ENCODE measurements at regions not wholly inside any gene's neighbourhood (a gene's known extent, or its start where the extent isn't known, plus 50 kb on each side); places are given as distances from the start of the nearest gene placed in this dataset.

DNA sequence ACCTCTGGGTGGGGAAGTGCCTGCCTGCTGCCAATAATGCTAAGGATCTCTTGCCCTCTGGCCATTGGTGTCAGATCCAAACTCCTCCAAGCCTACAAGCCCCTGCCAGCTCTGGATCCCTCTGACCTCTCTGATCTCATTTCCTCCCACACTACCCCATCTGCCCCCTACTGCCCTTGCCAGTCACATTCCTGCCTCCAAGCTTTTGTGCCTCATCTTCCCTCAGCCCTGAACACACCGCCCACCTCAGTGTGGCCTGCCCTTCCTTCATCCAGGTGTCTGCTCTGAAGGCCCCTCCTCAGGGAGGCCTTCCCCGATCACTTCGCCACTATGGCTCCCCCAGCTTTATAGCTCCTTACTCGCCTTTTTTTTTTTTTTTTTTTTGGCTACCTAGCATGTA lies 161.0 kb upstream of the GLI2 start:
- DNase-seq = no peak

GRCh38 chr2:120575966-120576365 lies 159.7 kb upstream of the GLI2 start:
- DNase-seq = no peak

DNA sequence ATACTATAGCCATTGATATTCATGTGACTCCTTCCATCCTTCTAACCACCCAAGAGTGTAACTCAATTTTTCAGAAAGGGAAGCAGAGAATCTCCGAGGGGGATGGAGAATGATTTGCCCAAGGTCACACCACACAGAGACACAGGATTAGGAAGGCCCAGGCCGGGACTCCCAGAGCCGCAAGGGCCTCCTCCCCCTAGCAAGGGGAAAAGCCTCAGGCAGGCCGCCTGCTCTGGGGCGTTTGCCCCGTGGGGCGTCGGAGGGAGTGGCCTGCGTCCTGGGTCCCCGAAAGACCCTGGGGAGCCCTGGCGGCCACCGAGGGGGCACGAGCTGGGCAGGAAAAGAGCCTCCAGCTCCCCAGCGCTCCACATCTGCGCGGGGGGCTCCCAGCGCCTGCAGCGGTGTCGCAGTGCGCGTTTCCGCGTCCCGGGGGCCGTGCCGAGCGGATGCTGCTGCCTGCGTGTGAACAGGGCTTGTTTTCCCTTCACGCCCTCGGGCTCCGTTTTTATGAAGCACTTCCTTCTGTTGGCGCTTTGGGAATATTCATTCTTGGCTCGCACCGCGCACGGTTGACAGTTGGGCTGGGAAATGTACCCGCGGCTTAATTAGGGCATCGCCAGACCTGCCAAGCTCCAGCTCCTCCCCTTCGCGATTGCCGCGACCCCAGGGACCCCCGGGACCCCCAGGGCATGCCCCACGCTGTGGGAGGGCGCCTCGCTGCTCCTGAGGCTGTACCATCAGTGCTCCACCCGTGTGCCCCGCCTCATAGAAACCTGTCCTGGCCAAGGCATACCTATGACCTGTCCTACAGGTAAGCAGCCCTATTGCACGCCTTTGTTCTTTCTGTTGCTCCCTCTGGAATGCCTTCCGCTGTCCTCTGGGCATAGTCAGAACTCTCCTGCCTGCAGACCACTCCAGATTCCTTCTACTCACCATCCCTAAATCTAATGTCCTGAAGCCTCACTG lies 158.9 kb upstream of the GLI2 start:
- DNase-seq = peak; percentile 87

GRCh38 chr2:120577721-120578295 lies 157.9 kb upstream of the GLI2 start:
- DNase-seq = no peak

DNA sequence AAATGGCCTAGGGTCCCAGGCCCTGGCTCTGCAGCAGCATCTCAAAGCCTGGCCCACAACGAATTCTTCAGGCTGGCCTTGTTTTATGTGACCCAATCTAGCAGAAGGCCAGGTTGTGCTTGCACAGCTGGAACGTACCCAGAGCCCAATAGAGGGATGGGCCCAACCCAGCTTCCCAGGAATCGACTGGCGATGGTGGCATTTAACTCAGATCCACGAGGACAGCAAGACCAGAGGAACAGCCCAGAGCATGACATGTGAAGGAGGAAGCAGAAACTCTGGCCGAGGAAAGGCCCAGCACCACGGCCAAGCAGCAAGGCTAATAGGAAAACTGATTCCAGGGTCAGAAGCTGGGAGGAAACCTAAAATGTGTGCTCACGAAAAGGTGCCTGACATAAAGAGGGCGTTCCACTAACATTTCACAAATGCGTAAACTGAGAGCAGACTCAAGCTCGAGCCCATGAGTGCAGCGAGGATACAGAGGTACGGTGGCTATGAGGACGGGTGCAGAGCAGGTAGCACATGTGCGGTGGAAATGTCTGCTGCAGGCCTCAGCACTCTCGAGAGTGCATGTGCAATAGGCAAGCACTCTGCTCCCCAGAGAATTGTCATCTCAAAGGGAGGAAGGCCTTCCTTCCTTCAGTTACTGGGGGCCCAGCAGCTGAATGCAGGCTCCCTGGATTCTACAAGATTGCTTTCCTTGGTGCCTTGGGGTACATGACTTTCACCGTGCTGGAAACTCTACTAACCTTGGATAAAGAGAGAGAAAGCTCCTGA lies 156.9 kb upstream of the GLI2 start:
- no peak for DNase-seq

DNA sequence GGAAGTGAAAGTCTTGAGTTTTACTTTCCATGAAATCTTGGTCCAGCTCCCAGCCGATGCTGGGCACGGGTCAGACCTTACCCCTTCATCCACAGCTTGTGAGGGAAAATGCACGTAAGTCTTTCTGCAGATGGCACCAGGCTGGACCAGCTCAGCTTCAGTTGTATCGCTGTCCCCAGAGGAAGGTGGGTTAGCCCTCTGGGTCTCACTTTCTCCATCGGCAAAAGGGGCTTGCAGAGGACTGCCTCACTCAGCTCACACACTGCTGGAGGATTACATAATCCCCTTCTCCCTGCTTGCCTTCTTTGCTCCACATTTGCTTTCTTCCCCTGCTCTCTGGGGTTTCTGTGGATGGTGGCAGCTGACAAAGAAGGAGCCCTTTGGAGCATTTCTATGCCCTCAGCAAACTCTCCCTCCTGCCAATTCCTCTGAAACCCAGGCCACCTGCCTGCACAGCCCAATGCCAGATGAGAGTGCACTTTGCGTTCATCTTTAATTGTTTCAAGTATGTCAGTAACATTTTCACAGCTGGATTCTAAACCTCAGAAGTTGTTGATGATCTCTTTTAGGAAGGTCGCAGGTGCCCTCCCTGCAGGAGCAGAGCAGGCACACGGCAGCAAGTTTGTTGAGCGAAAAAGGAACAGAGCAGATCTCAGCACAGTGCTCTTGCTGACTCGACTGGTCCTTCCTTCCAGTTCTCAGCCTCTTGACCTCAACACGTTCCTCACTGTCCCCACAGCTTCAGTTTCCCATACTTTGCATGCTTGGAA lies 155.6 kb upstream of the GLI2 start:
- no peak for DNase-seq

DNA sequence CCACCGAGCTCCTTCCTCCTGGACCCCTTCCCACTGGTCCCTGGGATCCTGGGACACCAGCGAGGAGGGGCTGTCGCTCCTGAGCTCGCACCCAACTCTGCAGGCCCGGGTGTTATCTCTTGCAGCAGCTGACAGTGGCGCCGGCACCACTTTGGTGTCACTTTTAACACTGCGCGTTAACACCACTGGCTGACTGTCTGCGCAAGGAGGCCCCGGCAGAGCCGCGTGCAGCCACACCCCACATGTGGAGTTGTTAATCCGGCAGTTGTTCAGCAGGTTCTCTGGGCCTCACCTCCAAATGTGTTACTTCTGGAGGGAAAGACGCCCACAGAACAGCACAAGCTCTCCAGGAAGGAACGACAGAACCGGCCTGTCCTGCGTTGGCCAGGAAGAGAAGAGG lies 155.0 kb upstream of the GLI2 start:
- DNase-seq = no peak

GRCh38 chr2:120583121-120583520 lies 152.5 kb upstream of the GLI2 start:
- no peak for DNase-seq

DNA sequence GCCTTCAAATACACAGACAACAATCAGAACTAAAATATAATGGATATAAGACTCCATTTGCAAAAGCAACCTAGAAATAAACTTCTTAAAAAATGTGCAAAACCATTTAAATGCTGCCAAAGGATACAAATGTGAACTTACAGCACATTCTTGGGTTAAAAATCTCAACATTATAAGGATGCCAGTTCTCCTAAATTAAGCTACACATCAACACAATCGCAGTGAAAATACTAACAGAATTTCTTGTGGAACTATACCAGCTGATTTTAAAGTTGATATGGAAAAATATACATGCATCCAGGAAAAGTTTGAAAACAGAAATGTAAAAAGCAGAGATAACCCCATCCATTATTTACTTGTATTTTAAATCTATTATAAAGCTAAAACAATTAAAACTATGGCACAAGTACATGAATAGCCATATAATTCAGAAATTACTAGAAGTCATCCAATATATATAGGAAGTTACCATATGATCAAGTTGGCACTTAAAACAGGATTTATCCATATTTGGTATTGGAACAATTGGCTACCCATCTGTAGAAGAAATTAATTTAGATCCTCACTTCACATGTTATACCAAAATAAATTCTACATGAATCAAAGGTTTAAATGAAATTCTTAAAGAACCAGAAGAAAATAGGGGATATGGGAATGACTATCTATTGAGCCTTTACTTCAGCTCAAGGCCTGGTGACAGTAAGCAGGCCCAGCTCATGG lies 151.7 kb upstream of the GLI2 start:
- no peak for DNase-seq

DNA sequence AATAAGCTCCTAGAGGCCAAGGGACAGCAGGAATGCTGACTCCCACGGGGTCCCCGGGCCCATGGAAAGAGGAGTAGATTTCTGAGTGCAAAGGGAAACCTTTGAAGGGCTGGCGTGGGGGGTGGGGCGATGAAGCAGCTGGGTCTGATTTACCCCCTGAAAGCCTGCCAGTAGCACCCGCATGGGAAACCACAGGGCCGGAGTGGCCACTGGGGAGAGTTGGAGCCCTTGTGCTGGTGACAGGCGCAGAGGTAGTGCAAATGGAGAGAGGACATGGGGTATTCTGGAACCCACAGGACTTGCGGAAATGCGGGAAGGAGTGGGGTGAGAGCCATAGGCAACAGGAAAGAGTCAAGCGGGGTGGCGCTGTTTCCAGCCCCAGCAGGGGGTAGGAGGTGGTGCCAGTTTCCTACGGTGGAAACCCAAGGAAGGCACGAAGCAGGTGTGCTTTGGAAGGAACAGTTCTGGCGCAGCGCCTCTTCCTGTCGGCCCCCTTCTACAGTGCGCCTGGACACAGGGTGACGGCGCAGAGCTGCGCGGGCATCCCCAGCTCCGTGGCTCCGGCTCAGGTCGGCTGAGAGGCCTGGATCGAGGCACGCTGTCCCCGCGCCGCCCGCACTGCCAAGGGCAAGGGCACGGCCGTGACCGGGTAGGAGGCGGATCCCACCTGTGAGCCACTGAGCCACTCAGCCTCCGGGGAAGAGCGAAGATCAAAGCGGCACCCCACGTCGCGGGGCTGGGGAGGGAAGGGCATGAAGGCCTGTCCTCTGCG lies 149.0 kb upstream of the GLI2 start:
- peak; percentile 28 for DNase-seq

GRCh38 chr2:120587279-120587996 lies 148.2 kb upstream of the GLI2 start:
- DNase-seq = peak; percentile 28

GRCh38 chr2:120587997-120588336 lies 147.7 kb upstream of the GLI2 start:
- DNase-seq = no peak

DNA sequence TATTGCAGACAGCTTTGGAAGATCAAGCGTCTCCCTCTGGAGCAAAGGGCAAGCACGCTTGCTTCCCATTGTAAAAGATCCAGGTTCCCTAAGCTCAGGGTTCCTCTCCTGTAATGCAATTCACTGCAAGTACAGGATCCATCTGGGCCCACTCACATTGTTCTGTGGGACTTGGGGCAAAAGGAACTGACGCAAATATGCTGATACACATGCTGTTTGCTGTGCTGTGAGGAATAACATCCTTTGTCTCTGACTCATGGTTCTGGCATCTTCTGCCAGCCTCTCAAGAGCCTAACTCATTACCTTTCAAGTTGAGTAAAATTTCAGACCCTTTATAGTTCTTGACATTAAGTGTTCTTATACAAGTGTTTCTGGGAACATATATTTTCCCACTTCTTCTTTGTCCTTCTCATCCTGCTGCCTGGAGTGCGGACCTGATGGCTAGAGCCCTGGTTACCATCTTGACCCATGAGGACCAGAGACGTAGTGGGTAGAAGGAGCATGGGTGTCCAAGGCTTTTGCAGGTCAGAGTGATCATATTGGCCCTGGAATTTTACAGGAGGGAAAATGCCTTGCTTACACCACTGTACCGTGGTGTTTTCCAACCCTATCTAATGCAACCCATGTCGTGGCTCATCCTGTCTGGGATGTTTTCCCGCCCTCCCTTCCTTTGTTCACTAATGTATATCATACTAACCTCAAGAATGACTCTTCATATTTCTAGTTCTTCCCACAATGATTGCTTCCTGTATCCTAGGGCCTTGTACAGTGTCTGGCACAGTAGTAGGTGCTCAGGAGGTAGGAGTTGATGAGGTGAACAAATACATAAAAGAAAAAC lies 145.7 kb upstream of the GLI2 start:
- peak; percentile 100 for DNase-seq

DNA sequence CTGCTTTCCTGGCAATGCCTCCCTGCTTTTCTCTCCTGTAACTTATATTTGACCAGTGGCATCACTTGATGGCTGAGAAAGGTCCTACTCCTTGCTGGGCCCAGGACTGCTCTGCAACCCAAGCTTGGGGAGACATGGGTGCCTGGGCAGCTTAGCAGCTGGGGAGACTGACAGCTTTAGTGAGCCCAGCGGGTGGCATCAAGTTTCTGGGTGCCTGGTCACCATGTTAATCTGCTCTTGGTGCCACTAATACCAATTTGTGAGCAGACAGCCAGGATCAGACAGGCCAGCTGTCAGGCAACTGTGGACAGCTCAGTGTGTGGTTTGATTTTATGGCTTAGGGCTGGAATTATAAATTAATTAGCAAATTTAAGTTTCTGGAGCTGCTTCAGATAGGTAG lies 144.8 kb upstream of the GLI2 start:
- no peak for DNase-seq

- no peak for DNase-seq
These were observed 144.1 kb upstream of the GLI2 start for GRCh38 chr2:120591572-120591971.

GRCh38 chr2:120592084-120592483 lies 143.6 kb upstream of the GLI2 start:
- DNase-seq = no peak

DNA sequence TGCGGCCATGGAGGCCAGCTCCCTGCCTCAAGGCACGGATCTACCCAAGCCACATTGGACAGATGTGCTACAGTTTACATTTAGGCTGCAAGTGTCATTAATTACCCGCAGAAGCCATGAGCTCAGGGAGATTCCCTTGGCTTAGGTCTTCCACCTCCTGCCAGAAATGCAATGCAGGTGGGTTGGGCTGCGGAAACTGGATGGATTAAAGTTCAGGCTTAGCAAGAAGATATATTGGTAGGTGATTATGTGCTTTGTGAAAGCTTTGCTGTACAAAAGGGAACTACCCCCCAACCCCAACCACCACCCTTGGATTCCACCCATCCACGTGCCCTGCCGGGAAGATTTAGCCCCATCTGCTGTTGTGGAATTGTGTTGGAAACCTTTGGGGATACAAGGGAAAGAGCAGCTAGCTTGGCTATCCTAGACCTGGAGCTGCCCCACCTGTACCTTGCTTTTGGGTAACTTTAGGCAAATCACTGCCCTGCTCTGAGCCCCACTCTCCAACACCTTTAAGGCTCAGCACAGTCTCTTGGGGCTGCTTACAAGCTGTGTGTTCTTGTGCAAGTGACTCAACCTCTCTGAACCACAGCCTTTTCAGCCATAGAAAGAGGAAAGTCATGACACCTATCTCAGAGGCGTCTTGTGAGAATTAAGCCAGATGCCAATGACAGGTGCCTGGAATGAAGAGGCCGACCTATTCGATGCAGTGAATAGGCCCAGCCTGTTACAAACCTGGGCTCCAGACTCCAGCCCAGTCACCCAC lies 141.6 kb upstream of the GLI2 start:
- DNase-seq = no peak

GRCh38 chr2:120594856-120595685 lies 140.6 kb upstream of the GLI2 start:
- DNase-seq = no peak

All from dermis blood vessel endothelial cell (primary cell).